Stimulated activated CD8-positive, alpha-beta memory T cell treated with anti-CD3 and anti-CD28 coated beads, Interleukin-15, amount 100 ng/mL, for 48 hours (primary cell): ENCODE measurements at regions not wholly inside any gene's neighbourhood (a gene's known extent, or its start where the extent isn't known, plus 50 kb on each side); places are given as distances from the start of the nearest gene placed in this dataset.

ENCODE experiments used
- DNase-seq, 2 donors: peaks; one replicate each; pipeline ENCODE4 v3.0.0-alpha.2; 2020; ENCODE audit warnings: low read depth in 2 of 2

DNA sequence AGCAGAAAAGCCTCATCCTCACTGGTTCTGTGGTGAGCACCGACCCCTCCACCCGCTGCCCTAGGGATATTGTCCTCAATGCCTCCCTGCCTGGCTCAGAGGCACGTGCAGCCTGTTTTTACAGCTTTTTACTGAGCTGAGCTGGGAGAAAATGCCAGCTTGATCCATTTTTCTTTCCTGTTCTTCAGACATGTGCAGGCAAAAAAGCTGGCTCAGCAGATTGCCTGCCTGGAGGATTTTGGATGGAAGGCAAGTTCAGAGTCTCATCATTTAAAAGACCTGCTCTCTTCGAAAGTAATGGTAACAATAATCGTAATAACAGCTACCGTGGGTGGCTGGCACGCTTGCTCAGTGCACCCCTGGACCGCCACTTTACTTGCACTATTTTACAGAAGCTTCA, 135.0 kb upstream of the SMIM23 start:
- no peak for DNase-seq

DNA sequence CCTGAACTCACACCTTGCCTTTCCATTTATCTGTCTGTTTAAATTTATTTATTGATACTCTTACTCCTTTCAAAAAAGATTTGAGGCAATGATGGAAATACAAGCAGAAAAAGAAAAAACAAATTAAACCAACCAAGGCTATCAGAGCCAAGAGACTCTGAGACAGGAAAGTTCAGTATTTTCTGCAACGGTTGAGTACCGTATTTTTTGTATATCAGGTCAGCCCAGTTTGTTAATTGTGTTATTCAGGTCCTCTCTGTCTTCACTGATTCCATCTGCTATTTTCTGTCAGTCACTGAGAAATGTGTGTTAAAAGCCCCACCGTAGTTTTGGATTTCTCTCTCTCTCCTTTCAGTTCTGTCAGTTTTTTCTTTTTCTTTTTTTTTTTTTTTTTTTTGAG, 134.5 kb upstream of the SMIM23 start:
- no peak for DNase-seq

GRCh38 chr5:171654881-171655280, 130.7 kb upstream of the SMIM23 start:
- DNase-seq, result no peak

DNA sequence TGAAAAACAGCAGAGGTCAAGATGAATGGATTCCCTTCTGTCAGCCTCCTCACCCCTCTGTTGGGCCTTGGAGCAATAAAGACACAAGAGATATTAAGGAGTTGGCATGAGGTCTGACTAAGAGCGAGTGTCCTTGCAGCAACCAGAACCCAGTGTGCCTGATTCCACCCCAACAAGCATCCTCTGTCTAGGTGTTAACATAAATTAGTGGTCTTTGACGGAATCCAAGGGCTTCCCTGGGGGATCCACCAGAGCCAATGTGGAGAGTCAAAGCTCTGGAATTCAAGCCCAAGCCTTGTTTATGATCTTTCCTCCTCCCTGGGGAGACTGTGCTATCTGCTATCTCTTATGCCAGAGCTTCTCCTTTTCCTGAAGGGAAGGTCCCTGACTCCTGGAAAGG, 128.1 kb upstream of the SMIM23 start:
- no peak for DNase-seq

- DNase-seq, result no peak
These were observed 125.7 kb upstream of the SMIM23 start for GRCh38 chr5:171659896-171660295.

GRCh38 chr5:171660434-171660833, 125.2 kb upstream of the SMIM23 start:
- no peak for DNase-seq

DNA sequence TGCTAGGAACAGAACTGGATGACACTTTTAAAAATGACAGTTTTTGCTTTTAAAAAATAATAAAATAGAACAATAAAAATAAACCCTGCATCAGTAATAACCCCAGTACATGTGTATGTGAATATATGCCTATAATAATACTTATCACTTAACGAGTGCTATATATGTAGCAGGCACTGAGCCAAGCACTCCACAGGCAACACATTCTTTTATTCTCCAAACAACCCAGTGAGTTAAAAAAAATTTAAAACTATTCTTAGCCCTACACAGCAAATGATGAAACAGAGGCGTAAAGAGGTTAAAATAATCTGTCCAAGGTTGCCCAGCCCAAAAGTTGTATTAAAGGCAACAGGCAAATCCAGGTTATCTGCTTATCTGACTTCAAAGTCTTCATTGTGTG, 124.5 kb upstream of the SMIM23 start:
- no peak for DNase-seq

- no peak for DNase-seq
These were observed 122.1 kb upstream of the SMIM23 start for GRCh38 chr5:171663311-171664085.

GRCh38 chr5:171664489-171664888, 121.1 kb upstream of the SMIM23 start:
- no peak for DNase-seq

GRCh38 chr5:171666815-171667214, 118.8 kb upstream of the SMIM23 start:
- no peak for DNase-seq

GRCh38 chr5:171667341-171668096, 118.1 kb upstream of the SMIM23 start:
- no peak for DNase-seq

- DNase-seq, result no peak
These were observed 117.6 kb upstream of the SMIM23 start for GRCh38 chr5:171668097-171668412.

- DNase-seq, result no peak
These were observed 116.0 kb upstream of the SMIM23 start for GRCh38 chr5:171669571-171669970.

DNA sequence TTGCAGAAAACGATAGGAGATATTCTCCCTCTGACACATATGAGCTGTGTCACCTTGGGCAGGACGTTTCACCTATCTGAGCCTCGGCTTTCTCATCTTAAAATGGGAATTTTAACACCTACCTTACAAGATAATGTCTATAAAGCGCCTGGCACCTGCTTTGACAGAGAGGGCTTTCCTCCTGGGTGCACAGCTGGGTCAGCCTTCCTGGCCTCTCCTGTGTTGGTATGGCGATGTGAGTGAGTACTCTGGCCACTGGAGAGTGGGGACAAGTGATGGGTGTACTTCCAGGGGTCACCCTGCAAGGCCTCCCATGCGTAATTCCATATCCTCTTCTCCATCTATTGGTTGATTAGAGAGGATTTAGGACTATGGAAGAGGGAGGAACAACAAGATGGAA, 113.1 kb upstream of the SMIM23 start:
- no peak for DNase-seq

GRCh38 chr5:171673328-171673727, 112.3 kb upstream of the SMIM23 start:
- DNase-seq, result no peak

GRCh38 chr5:171673840-171674239, 111.8 kb upstream of the SMIM23 start:
- no peak for DNase-seq

DNA sequence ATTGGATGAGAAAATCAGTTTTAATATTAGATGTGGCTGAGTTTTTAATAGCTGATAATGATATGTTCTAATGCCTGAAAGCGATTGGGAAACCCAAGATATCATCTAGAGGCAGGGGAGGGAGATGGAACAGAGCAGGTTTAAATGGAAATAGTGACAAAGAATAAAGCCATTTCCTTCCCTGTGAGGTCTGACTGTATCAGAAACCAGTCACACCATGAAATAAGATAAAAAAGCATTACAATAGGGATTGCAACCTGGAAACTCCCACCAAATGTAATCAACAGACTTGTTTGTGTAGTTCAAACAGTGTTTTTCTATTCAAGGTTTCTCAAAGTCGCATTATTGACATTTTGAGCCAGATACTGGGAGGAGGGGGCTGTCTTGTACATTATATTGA, 110.1 kb upstream of the SMIM23 start:
- no peak for DNase-seq

DNA sequence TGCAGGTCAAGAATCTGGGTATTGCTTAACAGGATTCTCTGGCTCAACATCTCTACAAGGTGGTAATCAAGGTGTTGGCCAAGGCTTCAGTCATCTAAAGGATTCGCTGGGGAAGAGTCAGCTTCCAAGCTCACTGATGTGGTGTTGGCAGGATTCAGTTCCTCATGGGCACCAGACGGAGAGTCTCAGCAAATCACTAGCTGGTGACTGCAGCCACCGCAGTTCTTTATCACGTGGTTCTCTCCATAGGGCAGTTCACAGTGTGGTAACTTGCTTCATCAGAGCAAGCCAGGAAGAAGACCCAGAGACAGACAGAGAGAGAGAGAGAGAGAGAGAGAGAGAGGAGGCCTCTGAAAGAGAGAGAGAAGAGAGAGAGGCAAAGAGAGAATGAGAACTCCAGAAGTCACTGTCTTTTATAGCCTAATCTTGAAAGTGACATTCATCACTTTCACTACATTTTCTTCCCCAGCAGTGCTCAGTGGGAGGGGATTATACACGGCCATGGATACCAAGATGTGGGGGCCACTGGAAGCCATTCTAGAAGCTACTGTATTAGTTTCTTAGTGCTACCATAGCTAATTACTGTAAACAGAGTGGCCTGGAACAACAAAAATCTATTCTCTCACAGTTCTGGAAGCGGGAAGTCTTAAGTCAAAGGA, 109.2 kb upstream of the SMIM23 start:
- no peak for DNase-seq

DNA sequence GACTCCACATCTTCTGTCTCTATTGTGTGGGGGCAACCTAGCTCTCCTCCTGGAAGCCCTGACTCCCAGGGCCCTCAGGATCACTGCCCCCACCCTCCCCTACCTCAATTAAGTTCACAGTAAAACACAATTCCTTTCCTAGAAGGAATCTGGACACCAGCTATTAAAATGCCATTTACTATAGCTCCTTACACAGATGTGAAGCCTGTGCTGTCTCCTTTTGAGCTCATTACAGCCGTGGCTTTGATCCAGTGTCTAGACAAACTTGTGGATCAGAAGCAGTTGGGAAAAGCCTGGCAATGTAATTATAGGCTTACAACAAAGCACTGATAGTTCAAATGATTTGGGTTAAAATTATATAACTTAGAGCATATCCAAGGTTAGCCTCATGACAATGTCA, 107.0 kb upstream of the SMIM23 start:
- DNase-seq, result no peak

GRCh38 chr5:171680485-171680884, 105.1 kb upstream of the SMIM23 start:
- no peak for DNase-seq

DNA sequence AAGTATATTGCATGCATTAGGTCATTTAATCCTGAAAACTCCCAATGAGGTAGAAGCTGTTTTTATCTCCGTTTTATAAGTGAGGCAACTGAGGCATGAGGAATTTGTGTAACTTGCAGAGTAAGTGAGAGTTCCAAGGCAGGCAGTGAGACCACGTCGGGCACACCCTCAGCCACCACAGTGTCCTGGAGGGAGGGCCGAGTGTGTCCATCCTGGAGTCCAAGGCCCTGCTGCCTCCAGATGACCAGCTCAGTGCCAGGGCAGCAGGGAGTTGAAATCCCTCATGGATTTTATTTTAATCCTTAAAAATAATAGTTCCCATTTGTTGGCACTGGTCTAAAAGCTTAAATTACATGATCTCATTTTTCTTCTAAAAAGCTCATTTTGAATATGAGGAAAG, 104.6 kb upstream of the SMIM23 start:
- DNase-seq, result no peak

GRCh38 chr5:171681677-171682076, 103.9 kb upstream of the SMIM23 start:
- no peak for DNase-seq

- DNase-seq, result no peak
These were observed 102.8 kb upstream of the SMIM23 start for GRCh38 chr5:171682801-171683200.
